HEK293 (cell line): ENCODE measurements at regions not wholly inside any gene's neighbourhood (a gene's known extent, or its start where the extent isn't known, plus 50 kb on each side); places are given as distances from the start of the nearest gene placed in this dataset.

ENCODE experiments used
- AEBP2 ChIP-seq: fragments of 450-650 bp; formaldehyde crosslinking; IDR thresholded peaks from 2 replicates; pipeline ENCODE4 v1.5.1; 2016; ENCODE audit warnings: missing biosample characterization, missing genetic modification characterization, borderline replicate concordance
- BCL11A ChIP-seq: fragments of 450-650 bp; formaldehyde crosslinking; IDR thresholded peaks from 2 replicates; pipeline ENCODE4 v1.5.1; 2016; ENCODE audit warnings: low read depth, missing biosample characterization, missing genetic modification characterization
- CTCF ChIP-seq: fragments of 450-650 bp; formaldehyde crosslinking; IDR thresholded peaks from 2 replicates; pipeline ENCODE4 v1.5.1; 2016; ENCODE audit warnings: missing biosample characterization, missing genetic modification characterization
- MYNN ChIP-seq: fragments of 450-650 bp; formaldehyde crosslinking; IDR thresholded peaks from 2 replicates; pipeline ENCODE4 v1.5.1; 2016; ENCODE audit warnings: missing biosample characterization, missing genetic modification characterization, borderline replicate concordance
- SETDB1 ChIP-seq: IDR thresholded peaks from one replicate; pipeline ENCODE4 v1.6.1; 2017; ENCODE audit warnings: mild to moderate bottlenecking, low read length, moderate library complexity, mixed read lengths; ENCODE audit not compliant: insufficient read length
- ZNF175 ChIP-seq: fragments of 450-650 bp; formaldehyde crosslinking; IDR thresholded peaks from 2 replicates; pipeline ENCODE4 v1.5.1; 2016; ENCODE audit warnings: missing biosample characterization, missing genetic modification characterization

DNA sequence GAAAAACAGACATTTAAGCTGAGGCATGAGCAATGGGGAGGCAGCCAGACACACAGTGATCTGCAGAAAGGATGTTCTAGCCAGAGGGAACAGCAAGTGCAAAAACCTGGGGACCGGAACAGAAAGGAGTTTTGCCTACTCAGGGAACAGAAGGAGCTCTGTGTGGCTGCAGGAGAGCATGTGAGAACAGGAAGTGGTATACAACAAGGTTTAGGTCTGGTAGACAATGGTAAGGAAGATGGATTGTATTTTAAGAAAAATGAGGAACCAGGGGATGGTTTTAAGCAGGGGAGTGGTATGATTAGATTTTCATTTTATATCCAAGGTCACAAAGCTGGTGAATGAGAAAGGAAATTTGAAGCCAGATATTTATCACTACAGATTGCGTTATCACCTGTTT lies 157.5 kb downstream of the UNC5CL start:
- TF ChIP-seq AEBP2 (tag by site-specific recombination) (no peak), CTCF (tag by site-specific recombination) (no peak), MYNN (tag by site-specific recombination) (no peak), BCL11A (no peak), SETDB1 (no peak), ZNF175 (tag by site-specific recombination) (no peak)
